H9 (cell line): ENCODE measurements at regions not wholly inside any gene's neighbourhood (a gene's known extent, or its start where the extent isn't known, plus 50 kb on each side); places are given as distances from the start of the nearest gene placed in this dataset.

ENCODE experiments used
- DNase-seq: peaks from one replicate; pipeline ENCODE4 v3.0.0-alpha.2; 2017
- H2AFZ ChIP-seq: one replicate; pipeline ENCODE4 v1.6.1; 2013; ENCODE audit warnings: mild to moderate bottlenecking, low read length, control low read depth, moderate library complexity
- H2AK5ac ChIP-seq: 2 replicates; pipeline ENCODE4 v1.6.1; 2013; ENCODE audit warnings: low read length, control low read depth, mixed read lengths; ENCODE audit not compliant: insufficient read length
- H2BK120ac ChIP-seq: one replicate; pipeline ENCODE4 v1.6.1; 2013; ENCODE audit warnings: low read depth, mild to moderate bottlenecking, low read length, control low read depth, inconsistent platforms; ENCODE audit not compliant: poor library complexity, severe bottlenecking
- H2BK12ac ChIP-seq: 2 replicates; pipeline ENCODE4 v1.6.1; 2013; ENCODE audit warnings: low read length, control low read depth, mixed read lengths, low read depth; ENCODE audit not compliant: insufficient read length
- H2BK15ac ChIP-seq: 2 replicates; pipeline ENCODE4 v1.6.1; 2013; ENCODE audit warnings: low read depth, low read length, control low read depth
- H2BK20ac ChIP-seq: one replicate; pipeline ENCODE4 v1.6.1; 2013; ENCODE audit warnings: low read depth, mild to moderate bottlenecking, low read length, control low read depth, inconsistent platforms; ENCODE audit not compliant: poor library complexity, severe bottlenecking
- H2BK5ac ChIP-seq: 2 replicates; pipeline ENCODE4 v1.6.1; 2013; ENCODE audit warnings: low read length, control low read depth, mixed read lengths; ENCODE audit not compliant: insufficient read length
- H3K14ac ChIP-seq: 2 replicates; pipeline ENCODE4 v1.6.1; 2013; ENCODE audit warnings: low read length, control low read depth; ENCODE audit not compliant: insufficient read depth
- H3K18ac ChIP-seq: 2 replicates; pipeline ENCODE4 v1.6.1; 2013; ENCODE audit warnings: low read depth, mild to moderate bottlenecking, mixed read lengths, low read length, control low read depth; ENCODE audit not compliant: insufficient read length
- H3K23ac ChIP-seq: 2 replicates; pipeline ENCODE4 v1.6.1; 2013; ENCODE audit warnings: low read length, control low read depth, mixed read lengths, low read depth; ENCODE audit not compliant: insufficient read length
- H3K23me2 ChIP-seq: 2 replicates; pipeline ENCODE4 v1.6.1; 2013; ENCODE audit warnings: low read depth, mild to moderate bottlenecking, mixed read lengths, low read length, control low read depth; ENCODE audit not compliant: insufficient read length, poor library complexity, severe bottlenecking
- H3K27ac ChIP-seq: 2 replicates; pipeline ENCODE4 v1.5.1; 2013; ENCODE audit warnings: low read length, control low read depth, mixed read lengths, low read depth; ENCODE audit not compliant: insufficient read length
- H3K27me3 ChIP-seq: 2 replicates; pipeline ENCODE4 v1.6.1; 2013; ENCODE audit warnings: low read length, control low read depth, inconsistent platforms; ENCODE audit not compliant: insufficient read depth
- H3K4ac ChIP-seq: 2 replicates; pipeline ENCODE4 v1.6.1; 2013; ENCODE audit warnings: low read depth, mild to moderate bottlenecking, control low read depth, inconsistent platforms, low read length, moderate library complexity
- H3K4me1 ChIP-seq: 2 replicates; pipeline ENCODE4 v1.6.1; 2013; ENCODE audit warnings: low read length, control low read depth, inconsistent platforms; ENCODE audit not compliant: insufficient read depth
- H3K4me2 ChIP-seq: 2 replicates; pipeline ENCODE4 v1.6.1; 2013; ENCODE audit warnings: low read length, control low read depth, mixed read lengths; ENCODE audit not compliant: insufficient read length, insufficient read depth
- H3K56ac ChIP-seq: 2 replicates; pipeline ENCODE4 v1.6.1; 2013; ENCODE audit warnings: low read depth, mild to moderate bottlenecking, mixed read lengths, low read length, control low read depth; ENCODE audit not compliant: insufficient read length
- H3K79me1 ChIP-seq: 2 replicates; pipeline ENCODE4 v1.6.1; 2013; ENCODE audit warnings: low read depth, mild to moderate bottlenecking, moderate library complexity, low read length, control low read depth, inconsistent platforms; ENCODE audit not compliant: insufficient read depth, poor library complexity, severe bottlenecking
- H3K79me2 ChIP-seq: 2 replicates; pipeline ENCODE4 v1.6.1; 2013; ENCODE audit warnings: low read length, control low read depth, inconsistent platforms; ENCODE audit not compliant: insufficient read depth
- H3K9ac ChIP-seq: 2 replicates; pipeline ENCODE4 v1.6.1; 2013; ENCODE audit warnings: low read length, control low read depth, mixed read lengths; ENCODE audit not compliant: insufficient read length; ENCODE audit errors: extremely low read depth
- H3K9me3 ChIP-seq: one replicate; pipeline ENCODE4 v1.6.1; 2013; ENCODE audit warnings: low read depth, low read length, inconsistent platforms; ENCODE audit not compliant: control insufficient read depth
- H3T11ph ChIP-seq: one replicate; pipeline ENCODE4 v1.6.1; 2013; ENCODE audit warnings: mild to moderate bottlenecking, low read length, control low read depth, inconsistent platforms
- H4K20me1 ChIP-seq: one replicate; pipeline ENCODE4 v1.6.1; 2013; ENCODE audit not compliant: control insufficient read depth, insufficient read length, insufficient read depth
- H4K5ac ChIP-seq: 2 replicates; pipeline ENCODE4 v1.6.1; 2013; ENCODE audit warnings: low read depth, mild to moderate bottlenecking, mixed read lengths, low read length, control low read depth; ENCODE audit not compliant: insufficient read length
- H4K8ac ChIP-seq: replicated peaks from 2 replicates; pipeline ENCODE4 v1.6.1; 2013; ENCODE audit warnings: low read length, control low read depth, mixed read lengths, low read depth; ENCODE audit not compliant: insufficient read length
- H4K91ac ChIP-seq: 2 replicates; pipeline ENCODE4 v1.6.1; 2013; ENCODE audit warnings: low read depth, mild to moderate bottlenecking, moderate library complexity, mixed read lengths, low read length, control low read depth; ENCODE audit not compliant: insufficient read length
- H3K27ac Mint-ChIP-seq, 3 experiments: 2 replicates in 2 of 3; 3 replicates in 1 of 3; pipeline ENCODE4 v1.8.0; 2020 to 2021; ENCODE audit warnings: mixed read lengths in 3 of 3, mild to moderate bottlenecking in 1 of 3, moderate library complexity in 1 of 3
- H3K27me3 Mint-ChIP-seq: 2 replicates; pipeline ENCODE4 v1.8.0; 2021; ENCODE audit warnings: low read depth, mild to moderate bottlenecking, moderate library complexity, mixed read lengths
- H3K36me3 Mint-ChIP-seq, 3 experiments: 2 replicates in 2 of 3; 3 replicates in 1 of 3; pipeline ENCODE4 v1.8.0; 2020 to 2021; ENCODE audit warnings: low read depth in 3 of 3, mixed read lengths in 3 of 3; ENCODE audit not compliant: insufficient read depth in 1 of 3
- H3K4me1 Mint-ChIP-seq, 2 experiments: 2 replicates each; pipeline ENCODE4 v1.8.0; 2020; ENCODE audit warnings: mixed read lengths in 2 of 2
- H3K4me3 Mint-ChIP-seq, 2 experiments: 2 replicates in 1 of 2; 3 replicates in 1 of 2; pipeline ENCODE4 v1.8.0; 2020 to 2021; ENCODE audit warnings: mild to moderate bottlenecking in 2 of 2, mixed read lengths in 2 of 2, moderate library complexity in 1 of 2
- H3K9me3 Mint-ChIP-seq, 2 experiments: 2 replicates in 1 of 2; 3 replicates in 1 of 2; pipeline ENCODE4 v1.8.0; 2020; ENCODE audit warnings: mild to moderate bottlenecking in 2 of 2, mixed read lengths in 2 of 2, moderate library complexity in 1 of 2
- WGBS: extraction: QIAGEN DNeasy Blood & Tissue Kit; methylation state at CpG from one replicate; pipeline ENCODE4 v1.1.7; 2013; ENCODE audit warnings: missing lambda C conversion rate, low lambda C conversion rate, mixed read lengths; ENCODE audit not compliant: insufficient read length; ENCODE audit errors: extremely low coverage; 5-methylcytosine and 5-hydroxymethylcytosine counted together
- TF ChIP-seq, protein P1 (sequence below): fragments of 200-600 bp; sonication (generic); conservative IDR thresholded peaks from 3 replicates; pipeline ENCODE4 v1.8.0; 2021; ENCODE audit warnings: antibody characterized with exemption, mild to moderate bottlenecking

DNA sequence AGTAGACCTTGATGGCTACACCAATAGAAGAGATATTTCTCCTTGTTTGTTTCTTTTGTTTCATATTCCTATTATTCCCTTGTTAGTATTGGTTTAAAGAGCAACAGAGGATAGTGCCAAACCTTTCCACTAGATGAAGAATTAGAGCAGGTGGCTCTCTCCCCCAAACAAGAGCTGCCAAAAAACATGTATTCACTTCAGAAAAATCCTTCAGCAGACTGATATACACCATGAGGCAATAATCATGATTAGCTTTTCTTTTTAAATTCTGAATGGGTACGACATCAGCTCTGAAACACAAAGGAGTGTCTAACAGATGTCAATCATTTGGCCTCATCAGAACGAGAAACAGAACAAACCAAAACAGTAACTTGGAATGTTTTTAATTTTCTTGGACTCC, 67.3 kb upstream of the MAP10 start:
- Histone ChIP-seq H2AK5ac (no peak overlapping the region), H3K4ac (no peak overlapping the region), H3K27me3 (no peaks in the 10 kb centered on the region), H4K5ac (no peak overlapping the region), H3K9me3 (no peaks in the 10 kb centered on the region), H2BK20ac (no peak overlapping the region), H3T11ph (no peak overlapping the region), H3K79me1 (no peaks in the 10 kb centered on the region), H2BK120ac (no peak overlapping the region), H3K23me2 (no peaks in the 10 kb centered on the region), H4K8ac (no peak overlapping the region), H4K91ac (no peak overlapping the region), H2BK15ac (no peak overlapping the region), H3K18ac (no peak overlapping the region), H3K14ac (no peak overlapping the region), H3K4me1 (no peaks in the 10 kb centered on the region), H3K27ac (no peak overlapping the region), H4K20me1 (no peaks in the 10 kb centered on the region), H2BK5ac (no peak overlapping the region), H3K9ac (no peak overlapping the region), H3K79me2 (no peaks in the 10 kb centered on the region), H3K23ac (no peak overlapping the region), H2BK12ac (no peak overlapping the region), H3K56ac (no peak overlapping the region), H3K4me2 (no peak overlapping the region), H2AFZ (no peak overlapping the region)
- no peaks in the 10 kb centered on the region for H3K4me1 Mint-ChIP-seq
- DNase-seq: no peak
- H3K27ac Mint-ChIP-seq: no peak overlapping the region
- TF ChIP-seq, protein P1, sequence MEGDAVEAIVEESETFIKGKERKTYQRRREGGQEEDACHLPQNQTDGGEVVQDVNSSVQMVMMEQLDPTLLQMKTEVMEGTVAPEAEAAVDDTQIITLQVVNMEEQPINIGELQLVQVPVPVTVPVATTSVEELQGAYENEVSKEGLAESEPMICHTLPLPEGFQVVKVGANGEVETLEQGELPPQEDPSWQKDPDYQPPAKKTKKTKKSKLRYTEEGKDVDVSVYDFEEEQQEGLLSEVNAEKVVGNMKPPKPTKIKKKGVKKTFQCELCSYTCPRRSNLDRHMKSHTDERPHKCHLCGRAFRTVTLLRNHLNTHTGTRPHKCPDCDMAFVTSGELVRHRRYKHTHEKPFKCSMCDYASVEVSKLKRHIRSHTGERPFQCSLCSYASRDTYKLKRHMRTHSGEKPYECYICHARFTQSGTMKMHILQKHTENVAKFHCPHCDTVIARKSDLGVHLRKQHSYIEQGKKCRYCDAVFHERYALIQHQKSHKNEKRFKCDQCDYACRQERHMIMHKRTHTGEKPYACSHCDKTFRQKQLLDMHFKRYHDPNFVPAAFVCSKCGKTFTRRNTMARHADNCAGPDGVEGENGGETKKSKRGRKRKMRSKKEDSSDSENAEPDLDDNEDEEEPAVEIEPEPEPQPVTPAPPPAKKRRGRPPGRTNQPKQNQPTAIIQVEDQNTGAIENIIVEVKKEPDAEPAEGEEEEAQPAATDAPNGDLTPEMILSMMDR: no peak
- H3K9me3 Mint-ChIP-seq: no peaks in the 10 kb centered on the region
- no peaks in the 10 kb centered on the region for H3K36me3 Mint-ChIP-seq
- H3K4me3 Mint-ChIP-seq: no peak overlapping the region
- no CpG with 5 or more reads among the region's 2 CpGs for WGBS
- H3K27me3 Mint-ChIP-seq: peaks cover 2% of the 10 kb centered on the region
